SJCRH30 (cell line): ENCODE measurements at regions not wholly inside any gene's neighbourhood (a gene's known extent, or its start where the extent isn't known, plus 50 kb on each side); places are given as distances from the start of the nearest gene placed in this dataset.
A peak's percentile ranks its signal among the peaks of the same experiment; 100 is the strongest.

Experiments used
- DNase-seq, 2 experiments: peaks; one replicate each; pipeline ENCODE4 v3.0.0-alpha.2; 2015 to 2020
- H3K27ac ChIP-seq: fragments of 250-450 bp; sonication (Bioruptor Pico); 2 replicates; pipeline ENCODE4 v1.5.1; 2020; ENCODE audit warnings: mild to moderate bottlenecking, moderate library complexity
- H3K27me3 ChIP-seq: fragments of 250-450 bp; sonication (Bioruptor Pico); 2 replicates; pipeline ENCODE4 v1.5.1; 2020; ENCODE audit warnings: mild to moderate bottlenecking, moderate library complexity
- H3K36me3 ChIP-seq: fragments of 250-450 bp; sonication (Bioruptor Pico); 2 replicates; pipeline ENCODE4 v1.5.1; 2020; ENCODE audit warnings: mild to moderate bottlenecking, moderate library complexity
- H3K4me1 ChIP-seq: fragments of 250-450 bp; sonication (Bioruptor Pico); 2 replicates; pipeline ENCODE4 v1.5.1; 2020; ENCODE audit warnings: mild to moderate bottlenecking, moderate library complexity
- H3K4me3 ChIP-seq: fragments of 250-450 bp; sonication (Bioruptor Pico); 2 replicates; pipeline ENCODE4 v1.5.1; 2020; ENCODE audit warnings: mild to moderate bottlenecking, moderate library complexity
- H3K9me3 ChIP-seq: fragments of 250-450 bp; sonication (Bioruptor Pico); replicated peaks from 2 replicates; pipeline ENCODE4 v1.5.1; 2020; ENCODE audit warnings: mild to moderate bottlenecking, moderate library complexity

- no peak overlapping the region for H3K27ac ChIP-seq
- H3K4me3 ChIP-seq: no peak overlapping the region
- no peaks in the 10 kb centered on the region; the same call in 1 of the 2 replicates for H3K9me3 ChIP-seq
- peak in 1 of 2 experiments; percentile 14 for DNase-seq
- H3K4me1 ChIP-seq: no peaks in the 10 kb centered on the region
- no peaks in the 10 kb centered on the region for H3K27me3 ChIP-seq
- H3K36me3 ChIP-seq: no peaks in the 10 kb centered on the region
Observed at GRCh38 chr13:62583466-62583865, 1167.8 kb upstream of the PCDH20 start.

- no peak for DNase-seq
- Histone ChIP-seq H3K4me1 (no peaks in the 10 kb centered on the region), H3K36me3 (no peaks in the 10 kb centered on the region), H3K4me3 (no peak overlapping the region), H3K27me3 (no peaks in the 10 kb centered on the region), H3K9me3 (no peaks in the 10 kb centered on the region; the same call in 1 of the 2 replicates), H3K27ac (no peak overlapping the region)
Observed at GRCh38 chr13:62578402-62578801, 1162.8 kb upstream of the PCDH20 start.

DNA sequence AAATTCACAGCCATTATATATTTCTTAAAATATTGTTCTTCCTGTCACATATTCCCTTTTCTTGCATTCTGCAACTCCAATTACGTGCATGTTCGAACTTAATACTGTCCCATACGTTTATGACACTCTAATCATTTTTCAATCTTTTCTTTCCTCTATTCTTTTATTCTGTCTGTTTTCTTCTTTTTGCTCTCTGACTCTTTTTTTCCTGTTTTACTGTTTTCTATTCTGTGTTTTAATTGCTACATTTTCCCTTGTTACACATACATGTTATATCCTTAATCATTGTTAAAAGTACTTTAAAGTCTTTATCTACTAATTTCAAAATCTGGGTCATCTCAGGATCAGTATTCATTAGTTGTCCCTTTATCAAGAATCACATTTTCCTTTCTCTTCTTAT lies 1149.1 kb upstream of the PCDH20 start:
- Histone ChIP-seq H3K36me3 (no peaks in the 10 kb centered on the region), H3K9me3 (no peaks in the 10 kb centered on the region), H3K4me1 (no peaks in the 10 kb centered on the region), H3K27ac (no peak overlapping the region), H3K27me3 (no peaks in the 10 kb centered on the region), H3K4me3 (no peak overlapping the region)
- DNase-seq: no peak

- no peak for DNase-seq
- H3K36me3 ChIP-seq: no peaks in the 10 kb centered on the region
- no peak overlapping the region for H3K4me3 ChIP-seq
- no peak overlapping the region for H3K27ac ChIP-seq
- H3K27me3 ChIP-seq: no peaks in the 10 kb centered on the region
- H3K4me1 ChIP-seq: no peaks in the 10 kb centered on the region
- no peaks in the 10 kb centered on the region for H3K9me3 ChIP-seq
Observed at GRCh38 chr13:62563251-62563650, 1147.6 kb upstream of the PCDH20 start.

DNA sequence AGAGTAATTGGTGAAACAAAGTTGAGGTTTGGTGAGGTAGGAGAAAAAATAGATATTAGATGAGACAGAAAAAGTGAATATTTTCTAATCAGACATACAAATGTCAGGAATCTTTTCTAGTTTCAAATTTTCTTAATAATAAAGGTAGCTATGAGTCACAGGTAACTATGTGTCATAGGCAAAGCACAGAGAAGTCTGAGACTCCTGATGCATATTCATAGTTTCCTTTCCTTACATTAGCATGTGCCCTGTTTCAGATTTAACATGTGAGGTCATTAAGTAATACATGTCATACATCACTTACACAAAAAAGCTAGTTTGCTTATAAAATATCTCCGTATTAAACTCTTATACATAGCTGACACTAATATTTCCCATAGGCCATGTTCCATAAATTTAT lies 1141.3 kb upstream of the PCDH20 start:
- Histone ChIP-seq H3K4me3 (no peak overlapping the region), H3K27ac (no peak overlapping the region), H3K36me3 (no peaks in the 10 kb centered on the region), H3K9me3 (no peaks in the 10 kb centered on the region), H3K4me1 (no peaks in the 10 kb centered on the region), H3K27me3 (no peaks in the 10 kb centered on the region)
- no peak for DNase-seq

DNA sequence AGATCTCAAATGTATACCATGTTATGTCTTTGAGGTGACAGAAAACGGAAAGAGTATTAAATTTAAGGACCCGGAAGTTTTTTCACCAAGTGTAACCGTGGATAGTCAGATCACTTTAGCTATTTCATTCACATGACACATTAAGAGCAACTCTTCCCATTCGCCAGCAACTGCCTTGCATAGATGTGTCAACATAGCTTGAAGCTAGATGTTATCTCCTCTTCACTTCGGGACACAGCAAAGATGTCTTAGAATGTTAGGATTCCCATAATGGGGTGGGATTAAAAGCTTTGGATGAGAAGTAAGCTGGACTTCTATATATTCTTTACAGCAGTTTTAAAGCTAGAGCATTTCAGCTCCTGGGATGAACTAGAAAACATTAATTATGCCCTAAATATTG lies 1135.9 kb upstream of the PCDH20 start:
- Histone ChIP-seq H3K27ac (no peak overlapping the region), H3K4me3 (no peak overlapping the region), H3K36me3 (no peaks in the 10 kb centered on the region), H3K4me1 (peaks cover 3% of the 10 kb centered on the region; the same call in 1 of the 2 replicates), H3K27me3 (no peaks in the 10 kb centered on the region), H3K9me3 (no peaks in the 10 kb centered on the region)
- peak in 1 of 2 experiments; percentile 6 for DNase-seq

GRCh38 chr13:62544928-62545327 lies 1129.3 kb upstream of the PCDH20 start:
- Histone ChIP-seq H3K27me3 (no peaks in the 10 kb centered on the region), H3K9me3 (no peaks in the 10 kb centered on the region), H3K4me3 (no peak overlapping the region), H3K27ac (no peak overlapping the region), H3K36me3 (no peaks in the 10 kb centered on the region), H3K4me1 (no peaks in the 10 kb centered on the region)
- no peak for DNase-seq

DNA sequence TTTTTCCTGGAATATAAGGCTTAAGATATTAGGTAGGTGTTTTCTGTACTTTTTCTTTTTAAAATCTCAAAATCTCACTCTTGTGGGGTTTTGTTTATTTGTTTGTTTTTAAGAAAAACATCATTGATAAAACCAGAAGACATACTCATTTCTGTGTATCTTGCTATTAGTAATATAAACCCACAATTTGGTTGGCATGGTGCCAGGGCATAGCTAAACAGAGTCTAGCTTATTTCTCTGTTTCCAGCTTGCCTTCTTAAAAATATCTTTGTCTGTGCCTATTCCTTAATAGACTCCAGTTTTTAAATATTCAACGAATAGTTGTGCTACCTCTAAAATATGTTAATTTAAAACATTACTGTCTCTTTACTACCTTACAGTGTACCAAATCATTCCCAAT lies 1121.9 kb upstream of the PCDH20 start:
- H3K27me3 ChIP-seq: no peaks in the 10 kb centered on the region
- H3K4me3 ChIP-seq: no peak overlapping the region
- no peak overlapping the region for H3K27ac ChIP-seq
- no peaks in the 10 kb centered on the region for H3K36me3 ChIP-seq
- DNase-seq: peak in 1 of 2 experiments; percentile 12
- H3K4me1 ChIP-seq: no peaks in the 10 kb centered on the region
- H3K9me3 ChIP-seq: no peaks in the 10 kb centered on the region

- H3K27me3 ChIP-seq: no peaks in the 10 kb centered on the region
- H3K4me1 ChIP-seq: peaks cover 4% of the 10 kb centered on the region; the same call in 1 of the 2 replicates
- no peak for DNase-seq
- H3K36me3 ChIP-seq: no peaks in the 10 kb centered on the region
- H3K27ac ChIP-seq: no peak overlapping the region
- no peaks in the 10 kb centered on the region for H3K9me3 ChIP-seq
- no peak overlapping the region for H3K4me3 ChIP-seq
Observed at GRCh38 chr13:62525652-62526051, 1110.0 kb upstream of the PCDH20 start.

- H3K36me3 ChIP-seq: no peaks in the 10 kb centered on the region
- DNase-seq: peak; percentile 2 to 45
- H3K27me3 ChIP-seq: no peaks in the 10 kb centered on the region
- H3K27ac ChIP-seq: no peak overlapping the region
- H3K4me3 ChIP-seq: no peak overlapping the region
- H3K9me3 ChIP-seq: no peaks in the 10 kb centered on the region
- H3K4me1 ChIP-seq: peaks cover 4% of the 10 kb centered on the region; the same call in 1 of the 2 replicates
Observed at GRCh38 chr13:62524498-62524897, 1108.8 kb upstream of the PCDH20 start.

GRCh38 chr13:62524061-62524460 lies 1108.4 kb upstream of the PCDH20 start:
- Histone ChIP-seq H3K27me3 (no peaks in the 10 kb centered on the region), H3K27ac (no peak overlapping the region)
- no peak for DNase-seq

DNA sequence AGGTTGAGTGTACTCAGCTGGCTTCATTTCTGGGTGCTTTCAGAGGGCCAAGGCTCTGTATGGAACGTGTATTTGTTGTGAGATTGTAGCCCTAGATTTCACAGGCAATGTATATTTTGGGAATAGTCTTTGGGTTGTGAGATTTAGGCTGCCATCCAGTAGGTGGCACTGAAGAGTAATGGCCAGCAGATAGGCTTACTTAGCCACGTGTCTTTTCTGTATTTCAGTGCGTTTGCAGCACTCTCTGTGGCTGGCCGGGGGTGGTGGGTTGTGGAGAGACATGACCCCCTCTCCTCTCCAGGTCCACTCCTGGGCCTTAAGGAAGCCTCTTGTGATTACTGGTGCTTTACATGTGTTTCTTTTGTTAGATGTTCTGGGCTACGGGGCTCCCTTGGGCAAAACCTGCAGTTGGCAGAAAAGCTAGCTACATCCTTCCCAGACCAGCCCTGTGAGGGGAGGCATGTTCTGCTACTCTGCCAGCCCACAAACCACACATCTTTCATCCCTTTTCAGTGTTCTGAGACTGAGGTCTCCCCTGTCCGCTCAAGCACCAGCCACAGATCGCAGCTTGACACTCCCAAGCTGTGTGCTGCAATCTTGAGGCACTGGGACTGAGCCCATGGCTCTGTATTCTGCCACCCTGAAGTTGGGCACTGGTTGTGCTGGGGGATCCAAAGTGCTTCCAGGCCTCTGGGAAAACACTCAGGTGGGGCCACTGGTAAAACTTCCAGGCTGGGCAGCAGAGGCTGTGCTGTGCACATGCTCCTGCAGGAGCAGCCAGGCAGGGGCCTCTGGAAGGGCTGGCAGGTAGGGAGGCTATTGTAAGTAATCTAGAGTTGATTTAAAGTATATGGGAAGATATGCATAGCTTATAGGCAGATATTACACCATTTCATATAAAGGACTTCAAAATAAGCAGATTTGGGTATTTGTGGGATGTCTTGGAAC lies 1096.8 kb upstream of the PCDH20 start:
- Histone ChIP-seq H3K4me1 (no peaks in the 10 kb centered on the region), H3K27me3 (no peaks in the 10 kb centered on the region), H3K9me3 (no peaks in the 10 kb centered on the region), H3K4me3 (no peak overlapping the region), H3K36me3 (no peaks in the 10 kb centered on the region), H3K27ac (no peak overlapping the region)
- peak; percentile 36 to 72 for DNase-seq

More at GRCh38 chr13:62524061-62524460, 1108.4 kb upstream of the PCDH20 start:
- Histone ChIP-seq H3K4me3 (no peak overlapping the region), H3K36me3 (no peaks in the 10 kb centered on the region), H3K4me1 (peaks cover 4% of the 10 kb centered on the region; the same call in 1 of the 2 replicates), H3K9me3 (no peaks in the 10 kb centered on the region)

- H3K36me3 ChIP-seq: no peaks in the 10 kb centered on the region
- no peak overlapping the region for H3K4me3 ChIP-seq
- no peak for DNase-seq
- H3K27ac ChIP-seq: no peak overlapping the region
- H3K4me1 ChIP-seq: no peaks in the 10 kb centered on the region
- H3K27me3 ChIP-seq: no peaks in the 10 kb centered on the region
- H3K9me3 ChIP-seq: no peaks in the 10 kb centered on the region
Observed at GRCh38 chr13:62510906-62511655, 1095.4 kb upstream of the PCDH20 start.

DNA sequence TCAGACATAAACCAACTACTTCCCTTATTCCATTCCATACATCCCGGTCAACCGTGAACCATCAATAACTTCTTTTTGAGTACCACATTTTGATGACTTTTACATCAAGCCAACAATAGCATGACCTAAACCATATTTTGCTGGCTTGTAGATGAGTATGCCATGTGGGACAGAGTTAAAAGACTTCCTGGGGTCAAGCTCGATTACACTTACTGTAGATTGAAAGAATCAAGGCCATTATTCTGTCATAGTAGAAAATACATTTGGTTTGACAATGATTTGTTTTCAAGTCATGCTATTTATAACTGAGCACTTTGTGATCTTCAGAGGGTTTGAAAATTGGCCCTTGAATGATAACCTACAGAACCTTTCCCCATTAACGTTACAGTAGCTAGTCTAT lies 1086.9 kb upstream of the PCDH20 start:
- H3K4me3 ChIP-seq: no peak overlapping the region
- H3K36me3 ChIP-seq: no peaks in the 10 kb centered on the region
- H3K27ac ChIP-seq: no peak overlapping the region

DNA sequence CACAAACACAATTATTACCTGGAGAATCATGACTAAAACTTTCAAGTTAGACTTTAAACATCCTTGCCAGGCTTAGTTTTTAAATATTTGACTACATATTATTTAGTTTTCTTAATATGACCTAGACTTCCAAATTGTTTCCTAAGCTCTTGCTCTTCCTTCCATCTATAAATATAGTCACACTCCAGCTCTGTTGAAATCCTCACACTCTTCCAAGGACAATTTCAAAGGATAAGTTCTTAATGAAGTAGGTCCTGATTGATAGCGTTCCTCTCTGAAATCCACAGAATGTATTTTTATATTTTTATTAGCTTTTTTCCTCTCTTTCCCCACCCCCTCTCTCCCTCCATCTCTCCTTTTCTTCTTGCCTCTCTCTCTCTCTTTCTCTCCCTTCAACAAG lies 1074.1 kb upstream of the PCDH20 start:
- no peak overlapping the region for H3K4me3 ChIP-seq
- no peaks in the 10 kb centered on the region for H3K9me3 ChIP-seq
- no peaks in the 10 kb centered on the region for H3K27me3 ChIP-seq
- no peak overlapping the region for H3K27ac ChIP-seq
- no peaks in the 10 kb centered on the region for H3K36me3 ChIP-seq
- H3K4me1 ChIP-seq: no peaks in the 10 kb centered on the region
- no peak for DNase-seq

More for the DNA sequence above, 1086.9 kb upstream of the PCDH20 start:
- no peaks in the 10 kb centered on the region for H3K4me1 ChIP-seq
- DNase-seq: no peak
- no peaks in the 10 kb centered on the region for H3K27me3 ChIP-seq
- no peaks in the 10 kb centered on the region for H3K9me3 ChIP-seq
